PC-3 (cell line): ENCODE measurements at regions not wholly inside any gene's neighbourhood (a gene's known extent, or its start where the extent isn't known, plus 50 kb on each side); places are given as distances from the start of the nearest gene placed in this dataset.

ENCODE experiments used
- CTCF ChIP-seq: fragments of 300-600 bp; sonication (generic); conservative IDR thresholded peaks from 2 replicates; pipeline ENCODE4 v1.5.1; 2017; ENCODE audit warnings: antibody characterized with exemption, low read depth, mild to moderate bottlenecking, low read length
- EZH2 ChIP-seq: fragments of 300-600 bp; sonication (generic); IDR thresholded peaks from one replicate; pipeline ENCODE4 v1.6.1; 2017; ENCODE audit warnings: antibody characterized with exemption, mild to moderate bottlenecking, low read length; ENCODE audit not compliant: unreplicated experiment

- no peak for TF ChIP-seq CTCF
- no peak for TF ChIP-seq EZH2
These were observed 207.6 kb downstream of the MIAT start for GRCh38 chr22:26865021-26865420.
